ACHN (cell line): ENCODE measurements at regions not wholly inside any gene's neighbourhood (a gene's known extent, or its start where the extent isn't known, plus 50 kb on each side); places are given as distances from the start of the nearest gene placed in this dataset.
A peak's percentile ranks its signal among the peaks of the same experiment; 100 is the strongest.

Source experiments
- DNase-seq: peaks from one replicate; pipeline ENCODE4 v3.0.0-alpha.2; 2015
- in situ Hi-C: cut with HindIII; loops from 2 replicates; pipeline ENCODE4 v1.10.0; 2017; ENCODE audit warnings: low sequenced_read_pairs, low pct_ligation_motif_present, low pct_unique_long_range_greater_than_20kb

DNA sequence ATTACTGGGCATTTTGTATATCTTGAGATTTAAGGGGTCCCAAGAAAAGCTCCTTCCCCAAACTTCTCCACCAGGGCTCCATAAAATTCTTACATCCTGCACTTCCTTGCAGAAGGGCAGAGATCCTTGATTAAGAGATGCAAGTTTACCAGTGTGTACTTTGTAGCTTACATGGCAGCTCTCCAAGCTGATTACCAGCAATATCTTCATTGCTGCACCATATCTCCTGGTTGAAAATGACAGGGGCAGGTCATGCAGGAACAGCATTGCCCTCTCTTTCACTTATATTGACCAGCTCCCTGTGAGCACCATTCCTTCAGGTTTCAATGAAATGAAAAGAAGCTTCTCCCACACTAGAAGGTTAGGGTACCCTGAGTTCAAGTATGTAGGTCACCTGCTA, 184.6 kb upstream of the PHYHIPL start:
- no peak for DNase-seq
- in situ Hi-C loops, result no loop called here

DNA sequence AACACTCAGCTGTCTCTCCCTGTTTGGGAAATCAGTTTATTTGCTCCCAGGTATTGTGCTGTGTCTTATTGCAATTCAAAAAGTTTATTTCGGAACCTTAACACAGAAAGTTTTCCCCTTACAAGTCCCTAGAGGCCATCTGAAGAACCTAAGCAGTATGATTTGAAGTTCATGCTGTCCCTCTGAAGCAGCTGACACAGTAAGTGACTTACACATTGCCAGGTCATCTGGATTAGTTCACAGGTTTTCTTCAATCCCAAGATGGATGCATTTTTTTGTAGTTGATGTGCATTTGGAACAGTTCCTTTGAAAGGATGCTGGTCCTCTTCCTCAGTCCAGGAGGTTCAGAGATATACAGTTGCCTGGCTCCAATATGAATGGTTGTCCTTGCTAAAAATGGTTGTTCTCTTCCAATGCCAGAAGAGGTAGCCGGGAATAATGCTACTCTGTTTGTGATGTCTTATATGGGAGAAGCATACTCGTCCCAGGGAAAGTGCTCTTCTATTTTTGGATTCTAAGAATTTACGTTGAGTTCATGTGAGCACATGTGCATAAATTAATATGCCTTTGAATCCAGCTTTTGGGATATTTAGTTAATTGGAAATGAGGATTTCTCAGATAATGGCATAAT, 183.5 kb upstream of the PHYHIPL start:
- DNase-seq, result no peak
- in situ Hi-C loops, result no loop called here

DNA sequence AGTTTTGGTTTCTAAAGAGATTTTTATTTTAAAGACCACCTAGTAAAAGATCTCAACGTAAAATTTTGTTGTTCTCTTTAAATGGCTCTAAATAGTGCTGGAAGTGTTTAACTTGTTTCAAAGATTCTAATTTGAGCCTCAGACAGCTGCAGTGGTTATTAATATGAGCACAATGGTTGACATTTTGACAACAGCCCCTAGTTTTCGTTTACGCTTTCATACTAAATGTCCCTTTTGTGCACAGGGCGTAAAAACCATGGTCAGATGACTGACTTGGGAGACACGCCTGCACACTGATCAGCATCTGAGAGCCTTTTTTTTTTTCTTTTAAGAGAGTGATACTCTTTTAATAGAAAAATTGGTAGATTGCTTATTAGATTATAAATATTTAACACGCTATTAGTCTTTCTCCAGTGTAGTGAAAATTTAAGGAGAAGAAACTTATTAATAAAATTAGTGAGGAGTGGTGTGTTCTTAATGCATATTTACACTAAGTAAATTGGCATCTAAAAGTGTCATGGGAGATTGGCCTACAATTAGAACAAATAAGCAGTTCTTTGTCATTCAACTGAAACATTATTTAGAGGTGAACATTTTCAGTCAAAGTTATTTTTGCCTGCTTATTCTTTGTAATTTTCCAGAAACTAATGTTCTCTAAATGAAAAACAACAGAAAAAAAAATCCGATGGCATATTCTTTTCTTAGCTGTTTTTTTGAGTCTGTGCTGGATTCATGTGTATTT, 182.8 kb upstream of the PHYHIPL start:
- DNase-seq, result no peak
- in situ Hi-C loops, result no loop called here

DNA sequence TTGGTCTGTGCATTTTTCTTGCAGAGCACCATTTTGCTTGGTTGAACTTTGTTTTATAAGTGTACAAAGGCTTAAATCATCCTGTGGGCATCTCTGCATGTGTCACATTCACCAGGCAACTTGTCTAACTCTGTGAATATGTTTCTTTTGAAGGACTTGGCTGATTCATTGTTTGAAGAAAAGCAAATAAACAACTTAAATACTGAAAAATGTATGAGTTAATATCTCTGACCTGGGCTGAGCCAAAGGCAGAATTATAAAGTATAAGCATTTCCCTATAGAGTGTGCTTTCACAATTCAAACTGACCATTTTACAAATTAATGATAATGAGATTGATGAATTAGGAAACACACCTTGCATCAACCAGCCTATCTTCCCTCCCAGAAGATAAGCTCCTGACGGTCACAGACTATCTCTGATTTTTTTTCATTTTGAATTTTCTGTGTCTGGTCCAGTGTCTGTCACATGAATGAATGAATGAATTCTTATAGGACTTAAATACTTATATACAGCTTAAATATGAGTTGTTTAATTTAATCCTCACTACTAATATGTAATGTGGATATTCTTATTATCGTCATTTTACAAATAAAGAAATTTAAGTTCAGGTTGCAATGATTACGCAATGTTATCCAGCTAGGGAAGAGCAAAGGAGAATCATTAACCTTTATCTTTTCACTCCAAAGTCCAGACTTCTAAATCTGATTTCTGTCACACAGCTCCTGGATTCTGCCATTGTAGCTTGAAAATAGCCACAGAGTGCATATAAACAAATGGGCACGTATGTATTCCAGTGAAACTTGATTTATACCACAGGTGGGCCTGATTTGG, 182.0 kb upstream of the PHYHIPL start:
- no peak for DNase-seq
- in situ Hi-C loops, result no loop called here

DNA sequence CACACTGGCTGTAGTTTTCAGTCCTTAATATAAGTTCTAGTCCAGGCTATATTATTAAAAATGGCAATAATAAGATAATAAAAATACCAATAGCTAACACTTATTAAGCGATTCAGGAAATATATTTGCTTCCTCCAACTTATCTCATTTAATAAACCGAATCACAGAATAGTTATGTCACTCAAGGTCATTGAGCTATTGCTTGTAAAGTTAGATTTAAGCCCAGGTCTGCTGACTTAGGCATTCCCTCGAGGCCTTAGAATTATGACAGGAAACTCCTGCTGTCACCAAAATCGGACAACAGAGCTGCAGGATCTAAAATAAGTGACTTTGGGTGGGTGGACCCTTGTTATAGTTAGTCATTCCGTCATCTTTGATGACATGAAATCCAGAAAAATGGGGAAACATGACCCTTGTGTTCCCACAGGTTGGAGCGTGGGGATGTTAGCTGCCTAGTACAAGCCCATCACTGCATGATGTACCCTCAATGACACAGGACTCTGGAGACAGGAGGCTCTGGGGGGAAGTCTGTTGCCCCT, 181.3 kb upstream of the PHYHIPL start:
- no peak for DNase-seq
- in situ Hi-C loops, result no loop called here

DNA sequence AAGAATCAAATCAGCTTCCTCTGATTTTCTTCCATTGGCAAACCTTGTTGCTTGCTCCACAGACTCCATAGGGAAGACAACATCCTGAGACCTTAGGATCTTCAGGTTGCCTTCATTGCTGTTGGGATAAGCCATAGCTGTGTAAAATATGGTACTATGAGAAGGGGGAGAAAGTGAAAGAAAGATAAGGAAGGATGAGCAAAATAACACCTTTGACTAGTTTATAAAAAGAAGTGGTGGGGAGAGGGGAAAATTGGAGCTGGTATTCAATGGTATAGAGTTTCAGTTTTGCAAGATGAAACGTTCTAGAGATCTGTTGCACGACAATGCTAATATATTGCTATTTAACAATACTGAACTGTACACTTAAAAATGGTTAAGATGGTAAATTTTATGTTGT, 180.4 kb upstream of the PHYHIPL start:
- no peak for DNase-seq
- in situ Hi-C loops, result no loop called here

DNA sequence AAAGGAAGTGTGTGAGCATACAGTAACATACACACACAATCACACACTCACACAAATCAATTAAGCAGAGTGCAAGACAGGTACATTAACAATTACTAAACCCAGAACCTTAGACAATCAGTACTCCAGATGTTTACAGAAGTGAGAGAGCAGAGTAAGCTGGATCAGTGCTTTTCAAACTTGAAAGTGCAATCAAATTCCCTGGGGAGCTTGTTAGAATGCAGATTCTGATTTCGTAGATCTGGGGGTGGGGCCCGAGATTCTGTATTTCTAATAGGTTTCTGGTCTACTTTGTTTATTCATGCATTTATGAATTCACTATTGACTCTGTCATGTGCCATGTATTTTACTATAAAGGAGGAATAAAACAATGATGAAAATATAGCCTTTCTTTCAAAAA, 179.6 kb upstream of the PHYHIPL start:
- in situ Hi-C loops, result no loop called here
- no peak for DNase-seq

DNA sequence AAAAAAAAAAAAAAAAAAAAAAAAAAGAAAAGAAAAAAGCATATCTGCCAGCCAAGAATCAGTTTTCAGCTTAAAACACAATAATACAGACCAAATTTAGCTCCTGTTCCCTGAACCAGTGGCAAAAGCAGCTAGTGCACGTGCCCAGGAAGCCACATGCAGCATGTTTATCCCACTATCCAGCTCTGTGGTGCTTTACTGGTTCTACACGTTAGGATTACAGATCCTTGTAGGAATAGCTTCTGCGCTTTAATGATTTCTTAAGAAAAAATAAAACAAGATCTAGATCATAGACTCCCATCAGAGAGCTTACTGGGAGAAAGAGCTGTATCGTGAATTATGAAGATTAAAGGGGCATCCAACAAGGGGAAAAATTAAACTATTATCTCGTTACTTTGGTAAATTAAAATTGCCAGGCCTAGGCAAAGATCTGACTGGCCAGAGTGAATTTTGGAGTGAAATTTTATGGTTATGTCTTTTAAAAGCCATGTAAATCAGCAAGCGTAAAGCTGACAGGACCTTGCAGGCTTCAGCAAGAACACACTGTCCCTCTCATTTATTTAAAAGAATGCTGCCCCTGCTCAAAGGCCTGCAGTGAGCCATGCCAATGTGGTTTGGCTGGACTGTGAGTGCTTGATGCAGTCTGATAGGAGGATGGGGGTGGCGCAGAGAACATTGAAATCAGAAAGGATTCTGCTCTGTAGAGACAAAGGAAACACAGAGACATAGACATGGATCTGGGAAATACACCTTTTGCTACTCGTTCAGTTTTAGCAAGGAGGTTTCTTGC, 177.3 kb upstream of the PHYHIPL start:
- in situ Hi-C loops, result no loop called here

DNA sequence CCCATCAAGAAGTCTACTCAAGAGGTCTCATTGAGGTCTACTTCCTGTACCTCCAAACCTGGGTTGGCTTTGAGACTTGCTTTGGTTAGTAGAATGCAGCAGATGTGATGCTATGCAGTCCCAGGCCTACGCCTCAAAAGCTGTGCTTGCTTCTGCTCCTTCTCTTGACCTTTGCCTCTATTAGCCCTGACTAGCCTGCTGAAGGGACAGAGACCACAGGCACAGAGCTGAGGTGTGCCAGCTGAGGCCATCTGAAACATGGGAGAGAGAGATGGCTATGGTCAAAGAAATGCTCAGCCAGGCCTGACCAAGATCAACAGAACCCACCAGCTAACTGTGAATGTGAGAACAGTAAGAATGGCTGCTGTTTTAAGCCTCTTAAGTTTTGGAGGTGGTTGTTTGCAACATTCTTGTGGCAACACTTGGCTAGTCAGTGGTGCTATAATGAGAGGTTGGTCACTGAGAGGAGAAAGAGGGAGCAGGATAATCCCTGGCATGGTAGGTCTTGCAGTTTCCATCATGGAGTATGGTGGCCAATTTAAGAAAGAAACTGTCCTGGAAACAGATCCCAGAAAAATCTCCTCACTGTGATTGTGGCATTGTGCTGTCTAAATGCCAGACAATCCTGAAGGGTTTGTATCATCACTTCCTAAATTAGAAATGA, 176.1 kb upstream of the PHYHIPL start:
- no peak for DNase-seq
- in situ Hi-C loops, result no loop called here

More for the DNA sequence above, 177.3 kb upstream of the PHYHIPL start:
- no peak for DNase-seq

DNA sequence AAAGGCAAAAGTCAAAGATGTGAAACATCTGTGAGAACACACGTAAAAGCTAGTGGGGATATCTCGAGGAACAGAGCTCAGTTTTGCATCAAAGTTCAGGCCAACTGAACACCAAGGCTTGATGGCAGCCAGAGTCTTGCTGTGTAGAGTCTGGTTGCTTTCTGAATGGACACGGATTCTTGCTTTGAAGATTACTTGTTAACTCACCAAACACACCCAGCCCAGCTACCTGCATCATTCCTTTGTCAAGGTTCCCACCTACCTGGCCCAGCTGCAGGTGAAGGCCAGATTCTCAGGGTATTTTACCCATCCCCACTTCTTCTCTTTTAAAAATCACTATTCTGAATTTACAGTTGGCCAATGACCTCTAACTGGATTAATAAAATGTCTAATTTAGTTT, 174.4 kb upstream of the PHYHIPL start:
- in situ Hi-C loops, result no loop called here
- no peak for DNase-seq

DNA sequence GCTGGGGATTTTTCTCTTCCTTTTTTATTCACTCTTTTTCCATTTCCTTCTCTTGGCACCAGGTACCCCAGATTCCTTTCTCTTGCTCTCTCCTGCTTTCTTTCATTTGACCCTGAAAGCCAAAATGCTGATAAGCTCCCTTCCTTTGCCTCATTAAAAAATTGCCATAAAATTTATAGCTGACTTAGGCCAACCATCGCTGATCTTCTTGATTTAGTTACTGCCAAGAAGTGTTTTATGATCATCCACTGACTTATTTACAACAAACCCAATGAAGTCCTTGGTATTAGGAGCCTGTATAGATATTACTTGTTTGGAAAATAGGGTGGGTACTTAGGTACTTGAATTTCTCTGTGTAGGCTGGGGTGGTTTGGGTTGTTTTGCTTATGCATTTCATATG, 173.2 kb upstream of the PHYHIPL start:
- in situ Hi-C loops, result no loop called here
- DNase-seq, result no peak

DNA sequence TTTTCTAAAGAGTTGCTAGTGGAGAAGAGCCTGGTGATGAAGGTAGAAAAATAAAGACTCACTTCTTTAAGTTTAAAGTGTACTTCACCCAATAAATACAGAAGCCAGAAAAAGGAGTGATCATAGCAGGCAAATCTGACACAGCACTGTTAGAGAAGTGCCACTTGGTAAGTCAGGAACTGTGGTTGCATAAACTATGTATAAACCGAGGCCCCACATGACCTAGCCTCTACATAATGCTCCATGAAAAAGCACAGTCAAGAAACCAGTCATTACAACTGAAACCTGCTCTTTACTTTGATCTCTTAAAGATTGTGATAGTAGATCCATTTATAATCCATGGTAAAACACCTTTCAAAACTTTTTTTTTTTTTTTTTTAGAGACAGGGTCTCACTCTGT, 172.1 kb upstream of the PHYHIPL start:
- no peak for DNase-seq
- in situ Hi-C loops, result no loop called here

DNA sequence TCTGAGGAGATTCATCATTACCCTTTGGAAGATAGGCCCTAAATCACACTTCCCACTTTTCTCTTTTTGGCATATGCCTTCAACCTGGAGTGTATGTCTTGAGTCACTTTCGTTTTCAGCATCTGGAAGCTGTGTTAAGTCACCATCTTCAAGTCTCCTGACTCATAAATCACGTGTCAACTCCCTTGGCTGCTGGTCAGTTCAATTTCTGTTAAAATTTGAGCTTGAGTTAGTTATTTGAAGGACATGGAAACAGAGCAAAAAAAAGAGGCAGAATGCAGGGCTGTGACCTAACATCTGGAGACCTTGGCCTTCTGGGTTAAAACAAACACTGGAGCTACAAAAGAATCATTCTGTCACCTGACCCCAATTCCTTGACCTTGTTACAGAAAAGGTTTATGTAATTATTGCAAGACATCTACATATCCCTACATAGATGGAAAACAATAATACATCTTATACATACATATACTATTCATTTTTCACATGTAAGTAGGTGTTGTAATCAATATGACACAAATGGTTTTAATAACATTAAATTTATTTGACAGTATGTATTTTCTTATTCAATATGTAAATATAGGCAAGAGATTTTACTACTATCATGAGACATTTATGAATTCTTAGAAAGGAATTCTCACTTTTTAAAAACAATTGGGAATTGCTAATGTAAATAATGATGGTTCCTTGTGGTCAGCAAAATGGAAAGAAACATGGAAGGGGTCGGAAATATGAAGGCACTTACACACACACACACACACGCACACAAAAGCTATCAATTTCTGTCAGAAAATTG, 169.7 kb upstream of the PHYHIPL start:
- DNase-seq, result peak; percentile 91
- in situ Hi-C loops, result no loop called here

DNA sequence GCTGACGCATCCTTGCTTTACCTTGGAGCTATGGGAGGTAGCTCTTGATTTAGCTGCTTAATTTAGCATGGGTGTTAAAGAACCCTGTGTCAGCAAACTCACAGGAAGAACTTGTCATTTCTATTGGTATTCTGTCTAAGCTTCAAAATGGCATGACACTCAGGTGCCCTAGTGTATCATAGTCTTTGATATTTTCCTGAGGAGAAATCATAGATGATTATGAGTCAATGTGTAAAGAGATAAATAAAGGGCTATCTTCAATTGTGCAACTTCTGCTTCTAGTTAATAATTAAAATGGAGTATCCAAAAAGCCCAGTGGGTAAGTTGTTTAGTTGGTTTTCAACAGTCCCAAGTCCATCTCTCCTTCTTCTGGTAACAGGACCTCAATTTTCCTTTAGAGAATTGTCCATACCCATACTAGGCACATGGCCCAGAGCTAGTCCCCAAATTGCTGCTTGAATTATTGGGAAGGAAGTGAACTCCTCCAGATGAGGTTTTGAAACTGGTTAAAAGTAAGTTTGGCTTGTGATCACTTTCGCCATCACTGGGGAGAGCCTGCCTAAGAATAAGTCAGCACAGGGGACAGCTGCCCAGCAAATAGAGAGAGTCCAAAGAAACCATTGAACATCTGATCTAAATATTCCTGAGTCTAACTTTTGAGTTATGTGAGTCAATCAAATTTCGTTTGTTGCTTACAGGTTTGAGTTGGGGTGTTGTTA, 169.0 kb upstream of the PHYHIPL start:
- in situ Hi-C loops, result no loop called here
- no peak for DNase-seq

DNA sequence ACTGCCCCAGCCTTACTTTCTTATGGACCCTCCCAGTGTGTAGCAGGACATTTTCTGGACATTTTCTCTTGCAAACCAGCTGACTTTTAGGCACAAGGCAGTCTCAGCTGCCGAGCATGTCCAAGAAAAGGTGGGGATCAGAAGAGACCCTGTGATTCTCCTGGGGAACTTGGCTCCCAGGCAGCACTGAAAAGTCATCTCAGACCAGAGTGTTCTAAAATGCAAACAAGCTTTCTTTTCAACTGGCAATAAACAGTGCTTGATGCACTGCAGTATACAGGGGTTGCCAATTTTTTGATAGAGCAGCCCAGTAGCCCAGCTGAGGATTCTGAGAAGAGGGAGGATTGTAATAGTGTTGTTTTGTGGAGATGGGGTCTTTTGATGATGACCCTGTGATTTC, 168.0 kb upstream of the PHYHIPL start:
- no peak for DNase-seq
- in situ Hi-C loops, result no loop called here

DNA sequence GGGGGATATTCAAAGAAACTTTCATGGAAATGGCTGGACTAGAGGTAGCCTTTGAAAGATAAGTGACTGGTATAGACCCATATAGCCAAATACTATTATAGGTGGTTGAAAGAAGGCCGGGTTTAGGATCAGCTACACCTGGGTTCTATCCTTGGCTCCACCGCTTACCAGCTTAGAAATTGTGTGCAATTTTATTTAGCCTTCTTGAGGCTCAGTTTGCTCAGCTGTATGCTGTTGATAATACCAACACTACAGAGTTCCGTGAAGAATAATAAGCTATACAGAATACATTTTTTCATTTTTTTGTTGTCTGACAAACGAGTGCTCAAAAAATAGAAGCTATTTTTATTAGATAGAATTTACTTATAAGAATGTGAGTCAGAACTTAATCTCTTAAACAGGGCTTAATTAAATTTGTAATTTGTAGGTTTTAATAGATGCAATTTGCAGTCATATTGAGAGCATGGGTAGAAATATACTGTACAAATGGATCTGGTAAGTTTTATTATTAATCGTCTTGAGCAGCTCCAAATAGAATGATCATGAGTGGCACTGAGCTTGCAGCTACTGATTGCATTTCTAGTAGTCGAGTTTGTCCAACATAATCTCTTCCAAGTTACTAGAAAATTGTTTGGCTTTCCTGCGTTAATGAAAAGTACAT, 164.3 kb upstream of the PHYHIPL start:
- no peak for DNase-seq
- in situ Hi-C loops, result no loop called here
